H1 (cell line): ENCODE measurements at regions not wholly inside any gene's neighbourhood (a gene's known extent, or its start where the extent isn't known, plus 50 kb on each side); places are given as distances from the start of the nearest gene placed in this dataset.

Experiments used
- ATF3 ChIP-seq: IDR thresholded peaks from 2 replicates; pipeline ENCODE4 v1.6.1; 2011; ENCODE audit warnings: low read depth, mild to moderate bottlenecking, low read length; ENCODE audit not compliant: insufficient read depth
- BRCA1 ChIP-seq: IDR thresholded peaks from 2 replicates; pipeline ENCODE4 v1.6.1; 2012; ENCODE audit warnings: low read depth, low read length, improper control_type of control experiment

GRCh38 chr10:17512341-17513001 is 58.1 kb upstream of the ST8SIA6 start (continued):
- TF ChIP-seq ATF3, result no peak
- no peak for TF ChIP-seq BRCA1
